Tibial nerve (tissue), 4 donors: ENCODE measurements at regions not wholly inside any gene's neighbourhood (a gene's known extent, or its start where the extent isn't known, plus 50 kb on each side); places are given as distances from the start of the nearest gene placed in this dataset.

Experiments used
- DNase-seq, 2 donors: peaks; one replicate each; pipeline ENCODE4 v3.0.0-alpha.2; 2019; ENCODE audit warnings: low spot score in 2 of 2
- H3K27ac ChIP-seq, 4 donors: fragments of 200-600 bp; sonication (generic) in 3 of 4; one replicate each; pipeline ENCODE4 v1.5.1; 2017 to 2019; ENCODE audit warnings: mild to moderate bottlenecking in 1 of 4
- H3K27me3 ChIP-seq, 2 donors: fragments of 200-600 bp; sonication (generic) in 1 of 2; one replicate each; pipeline versions ENCODE4 v1.5.1 to v1.6.0; 2017 to 2019
- H3K36me3 ChIP-seq, 3 donors: fragments of 200-600 bp; sonication (generic); one replicate each; pipeline ENCODE4 v1.5.1; 2018 to 2019
- H3K4me1 ChIP-seq, 4 donors: fragments of 200-600 bp; sonication (generic) in 3 of 4; one replicate each; pipeline ENCODE4 v1.5.1; 2017 to 2019
- H3K4me3 ChIP-seq, 4 donors: fragments of 200-600 bp; sonication (generic) in 3 of 4; one replicate each; pipeline ENCODE4 v1.5.1; 2017 to 2019; ENCODE audit warnings: mild to moderate bottlenecking in 1 of 4, moderate library complexity in 1 of 4
- H3K9me3 ChIP-seq, 4 donors: fragments of 200-600 bp; sonication (generic) in 3 of 4; one replicate each; pipeline ENCODE4 v1.5.1; 2017 to 2019
- EP300 ChIP-seq, 2 donors: sonication (generic); formaldehyde crosslinking; IDR thresholded peaks; one replicate each; pipeline ENCODE4 v1.6.1; 2017; ENCODE audit warnings: antibody characterized with exemption in 2 of 2, mild to moderate bottlenecking in 1 of 2
- POLR2A ChIP-seq, 2 donors: fragments of 450-650 bp; IDR thresholded peaks; one replicate each; pipeline ENCODE4 v1.6.1; 2017; ENCODE audit warnings: antibody characterized with exemption in 2 of 2, mild to moderate bottlenecking in 2 of 2, moderate library complexity in 2 of 2
- WGBS, 2 donors: methylation state at CpG; one replicate each; pipeline ENCODE4 v1.1.5; 2018; 5-methylcytosine and 5-hydroxymethylcytosine counted together
- TF ChIP-seq, protein P1 (sequence below), 5 experiments: fragments of 200-600 bp in 3 of 5; fragments of 450-650 bp in 2 of 5; sonication (generic) in 3 of 5; IDR thresholded peaks; one replicate each; pipeline ENCODE4 v1.5.1; 2016 to 2019; ENCODE audit warnings: antibody characterized with exemption in 5 of 5, mild to moderate bottlenecking in 3 of 5, moderate library complexity in 2 of 5

GRCh38 chr20:55099251-55099650 is 623.9 kb downstream of the DOK5 start:
- DNase-seq, result no peak
- no peak overlapping the region for H3K27ac ChIP-seq
- TF ChIP-seq, protein P1, sequence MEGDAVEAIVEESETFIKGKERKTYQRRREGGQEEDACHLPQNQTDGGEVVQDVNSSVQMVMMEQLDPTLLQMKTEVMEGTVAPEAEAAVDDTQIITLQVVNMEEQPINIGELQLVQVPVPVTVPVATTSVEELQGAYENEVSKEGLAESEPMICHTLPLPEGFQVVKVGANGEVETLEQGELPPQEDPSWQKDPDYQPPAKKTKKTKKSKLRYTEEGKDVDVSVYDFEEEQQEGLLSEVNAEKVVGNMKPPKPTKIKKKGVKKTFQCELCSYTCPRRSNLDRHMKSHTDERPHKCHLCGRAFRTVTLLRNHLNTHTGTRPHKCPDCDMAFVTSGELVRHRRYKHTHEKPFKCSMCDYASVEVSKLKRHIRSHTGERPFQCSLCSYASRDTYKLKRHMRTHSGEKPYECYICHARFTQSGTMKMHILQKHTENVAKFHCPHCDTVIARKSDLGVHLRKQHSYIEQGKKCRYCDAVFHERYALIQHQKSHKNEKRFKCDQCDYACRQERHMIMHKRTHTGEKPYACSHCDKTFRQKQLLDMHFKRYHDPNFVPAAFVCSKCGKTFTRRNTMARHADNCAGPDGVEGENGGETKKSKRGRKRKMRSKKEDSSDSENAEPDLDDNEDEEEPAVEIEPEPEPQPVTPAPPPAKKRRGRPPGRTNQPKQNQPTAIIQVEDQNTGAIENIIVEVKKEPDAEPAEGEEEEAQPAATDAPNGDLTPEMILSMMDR (IDR thresholded peaks at IDR 0.05), result no peak
- TF ChIP-seq POLR2A (IDR thresholded peaks at IDR 0.05), result no peak
- H3K4me1 ChIP-seq, result peaks cover 0 to 10% (median 0%) of the 10 kb centered on the region in 4 donors
- no peaks in the 10 kb centered on the region for H3K9me3 ChIP-seq
- no peak overlapping the region for H3K4me3 ChIP-seq
- no peaks in the 10 kb centered on the region for H3K27me3 ChIP-seq
- WGBS, 2 donors, result 82 to 92% methylated on average over 2 of the region's 2 CpGs
- H3K36me3 ChIP-seq, result no peaks in the 10 kb centered on the region

DNA sequence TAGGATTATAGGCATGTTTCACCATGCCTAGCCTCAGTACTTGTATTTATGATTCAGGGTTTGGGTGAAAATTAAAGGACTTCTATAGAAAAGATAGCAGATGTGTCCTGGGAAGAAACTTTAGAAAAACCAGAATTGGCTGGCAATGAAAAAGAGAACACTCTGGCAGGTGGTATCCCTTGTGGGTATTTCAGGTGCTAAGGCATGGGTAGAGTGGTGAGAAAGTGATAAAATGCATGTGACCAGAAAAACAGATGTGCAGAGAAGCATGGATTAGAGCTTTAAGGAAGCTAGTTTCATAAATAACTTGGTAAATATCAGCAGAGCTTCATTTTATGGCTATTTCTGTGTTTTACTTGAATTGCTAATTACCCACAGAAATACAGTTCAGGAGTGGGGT is 622.2 kb downstream of the DOK5 start:
- Histone ChIP-seq H3K9me3 (no peaks in the 10 kb centered on the region), H3K4me1 (peaks cover 0 to 10% (median 0%) of the 10 kb centered on the region in 4 donors), H3K4me3 (no peak overlapping the region), H3K27ac (no peak overlapping the region), H3K27me3 (no peaks in the 10 kb centered on the region), H3K36me3 (no peaks in the 10 kb centered on the region)
- no peak for DNase-seq
- TF ChIP-seq, protein P1 (IDR thresholded peaks at IDR 0.05), result no peak
- TF ChIP-seq POLR2A (IDR thresholded peaks at IDR 0.05) (no peak), EP300 (IDR thresholded peaks at IDR 0.05) (no peak)

GRCh38 chr20:55095745-55096400 is 620.5 kb downstream of the DOK5 start:
- peaks cover 0 to 10% (median 0%) of the 10 kb centered on the region in 4 donors for H3K4me1 ChIP-seq
- no peaks in the 10 kb centered on the region for H3K9me3 ChIP-seq
- H3K27ac ChIP-seq, result no peak overlapping the region
- 26 to 32% methylated on average over 4 of the region's 4 CpGs for WGBS, 2 donors
- H3K4me3 ChIP-seq, result no peak overlapping the region
- TF ChIP-seq EP300 (IDR thresholded peaks at IDR 0.05) (no peak), POLR2A (IDR thresholded peaks at IDR 0.05) (no peak)
- TF ChIP-seq, protein P1 (IDR thresholded peaks at IDR 0.05), result no peak
- DNase-seq, result no peak
- no peaks in the 10 kb centered on the region for H3K36me3 ChIP-seq
- no peaks in the 10 kb centered on the region for H3K27me3 ChIP-seq

- H3K36me3 ChIP-seq, result no peaks in the 10 kb centered on the region
- H3K4me1 ChIP-seq, result peaks cover 0 to 10% (median 0%) of the 10 kb centered on the region in 4 donors
- TF ChIP-seq POLR2A (IDR thresholded peaks at IDR 0.05) (no peak), EP300 (IDR thresholded peaks at IDR 0.05) (no peak)
- TF ChIP-seq, protein P1 (IDR thresholded peaks at IDR 0.05), result no peak
- H3K27ac ChIP-seq, result no peak overlapping the region
- DNase-seq, result no peak
- 60 to 63% methylated on average over 12 of the region's 12 CpGs for WGBS, 2 donors
- H3K4me3 ChIP-seq, result no peak overlapping the region
- no peaks in the 10 kb centered on the region for H3K27me3 ChIP-seq
- H3K9me3 ChIP-seq, result no peaks in the 10 kb centered on the region
These were observed 619.0 kb downstream of the DOK5 start for GRCh38 chr20:55094353-55094861.

DNA sequence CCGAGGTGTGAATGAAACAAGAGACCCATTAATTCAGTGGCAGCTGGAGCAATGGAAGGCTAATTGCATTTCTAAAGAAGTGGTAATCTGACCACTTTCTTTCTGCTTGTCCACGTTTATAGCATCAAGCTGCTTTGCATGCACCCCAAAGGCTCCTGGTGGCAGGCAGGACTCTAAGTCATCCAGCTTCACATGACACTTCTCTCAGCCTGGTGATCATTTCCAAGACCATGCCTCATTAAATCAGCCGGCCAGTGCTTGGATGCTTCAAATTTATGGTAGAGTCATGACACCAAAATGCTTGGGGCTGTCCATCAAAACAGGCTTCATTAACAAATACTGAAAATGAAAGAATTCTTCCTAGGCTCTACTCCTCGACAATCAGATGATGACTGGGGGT is 614.9 kb downstream of the DOK5 start:
- no peaks in the 10 kb centered on the region for H3K36me3 ChIP-seq
- H3K9me3 ChIP-seq, result no peaks in the 10 kb centered on the region
- DNase-seq, result no peak
- H3K27me3 ChIP-seq, result no peaks in the 10 kb centered on the region
- H3K4me1 ChIP-seq, result no peaks in the 10 kb centered on the region
- H3K4me3 ChIP-seq, result no peak overlapping the region
- no peak overlapping the region for H3K27ac ChIP-seq
- TF ChIP-seq POLR2A (IDR thresholded peaks at IDR 0.05) (no peak), EP300 (IDR thresholded peaks at IDR 0.05) (no peak)
- TF ChIP-seq, protein P1 (IDR thresholded peaks at IDR 0.05), result no peak
- 51 to 56% methylated on average over 4 of the region's 4 CpGs for WGBS, 2 donors
